GM13977 (cell line): ENCODE measurements at regions not wholly inside any gene's neighbourhood (a gene's known extent, or its start where the extent isn't known, plus 50 kb on each side); places are given as distances from the start of the nearest gene placed in this dataset.

Experiments used
- DNase-seq: peaks from one replicate; pipeline ENCODE4 v3.0.0; 2012; ENCODE audit warnings: low spot score
- in situ Hi-C: fragments of 300-500 bp; cut with MboI; formaldehyde crosslinking; loops from one replicate; pipeline ENCODE4 v1.12.0; 2022; ENCODE audit warnings: low sequenced_read_pairs, low pct_unique_long_range_greater_than_20kb, mixed read lengths, inconsistent platforms; ENCODE audit not compliant: unreplicated experiment
- TF ChIP-seq, protein P1 (sequence below): IDR thresholded peaks from 2 replicates; pipeline ENCODE4 v1.5.1; 2012; ENCODE audit warnings: mild to moderate bottlenecking, control low read depth; ENCODE audit not compliant: insufficient read depth; ENCODE audit errors: extremely low read depth, missing control alignments

- TF ChIP-seq, protein P1, sequence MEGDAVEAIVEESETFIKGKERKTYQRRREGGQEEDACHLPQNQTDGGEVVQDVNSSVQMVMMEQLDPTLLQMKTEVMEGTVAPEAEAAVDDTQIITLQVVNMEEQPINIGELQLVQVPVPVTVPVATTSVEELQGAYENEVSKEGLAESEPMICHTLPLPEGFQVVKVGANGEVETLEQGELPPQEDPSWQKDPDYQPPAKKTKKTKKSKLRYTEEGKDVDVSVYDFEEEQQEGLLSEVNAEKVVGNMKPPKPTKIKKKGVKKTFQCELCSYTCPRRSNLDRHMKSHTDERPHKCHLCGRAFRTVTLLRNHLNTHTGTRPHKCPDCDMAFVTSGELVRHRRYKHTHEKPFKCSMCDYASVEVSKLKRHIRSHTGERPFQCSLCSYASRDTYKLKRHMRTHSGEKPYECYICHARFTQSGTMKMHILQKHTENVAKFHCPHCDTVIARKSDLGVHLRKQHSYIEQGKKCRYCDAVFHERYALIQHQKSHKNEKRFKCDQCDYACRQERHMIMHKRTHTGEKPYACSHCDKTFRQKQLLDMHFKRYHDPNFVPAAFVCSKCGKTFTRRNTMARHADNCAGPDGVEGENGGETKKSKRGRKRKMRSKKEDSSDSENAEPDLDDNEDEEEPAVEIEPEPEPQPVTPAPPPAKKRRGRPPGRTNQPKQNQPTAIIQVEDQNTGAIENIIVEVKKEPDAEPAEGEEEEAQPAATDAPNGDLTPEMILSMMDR: no peak
- no peak for DNase-seq
Observed at GRCh38 chr11:27254744-27255446, 108.1 kb downstream of the CCDC34 start.

DNA sequence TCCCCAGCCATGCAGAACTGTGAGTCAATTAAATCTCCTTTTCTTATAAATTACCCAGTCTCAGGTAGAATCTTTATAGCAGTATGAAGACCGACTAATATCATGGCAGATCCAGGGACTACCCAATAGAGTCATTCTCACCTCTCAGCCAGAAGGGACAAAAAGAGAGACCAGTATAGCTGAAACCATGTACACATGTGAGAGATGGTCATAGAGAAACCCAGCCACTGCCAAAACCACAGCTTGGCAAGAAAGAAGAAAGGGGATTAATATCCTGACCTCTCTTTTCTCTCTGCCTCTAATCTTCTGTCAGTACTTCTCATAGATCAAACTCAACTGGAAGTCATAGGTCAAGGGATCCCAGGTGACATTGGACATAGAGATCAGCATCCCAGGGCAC, 109.8 kb downstream of the CCDC34 start:
- in situ Hi-C loops: no loop called here
- TF ChIP-seq, protein P1: no peak
- DNase-seq: no peak

More at GRCh38 chr11:27254744-27255446, 108.1 kb downstream of the CCDC34 start:
- in situ Hi-C loops: no loop called here

GRCh38 chr11:27250867-27251665, 111.9 kb downstream of the CCDC34 start:
- DNase-seq: no peak
- TF ChIP-seq, protein P1: no peak
- in situ Hi-C loops: no loop called here

DNA sequence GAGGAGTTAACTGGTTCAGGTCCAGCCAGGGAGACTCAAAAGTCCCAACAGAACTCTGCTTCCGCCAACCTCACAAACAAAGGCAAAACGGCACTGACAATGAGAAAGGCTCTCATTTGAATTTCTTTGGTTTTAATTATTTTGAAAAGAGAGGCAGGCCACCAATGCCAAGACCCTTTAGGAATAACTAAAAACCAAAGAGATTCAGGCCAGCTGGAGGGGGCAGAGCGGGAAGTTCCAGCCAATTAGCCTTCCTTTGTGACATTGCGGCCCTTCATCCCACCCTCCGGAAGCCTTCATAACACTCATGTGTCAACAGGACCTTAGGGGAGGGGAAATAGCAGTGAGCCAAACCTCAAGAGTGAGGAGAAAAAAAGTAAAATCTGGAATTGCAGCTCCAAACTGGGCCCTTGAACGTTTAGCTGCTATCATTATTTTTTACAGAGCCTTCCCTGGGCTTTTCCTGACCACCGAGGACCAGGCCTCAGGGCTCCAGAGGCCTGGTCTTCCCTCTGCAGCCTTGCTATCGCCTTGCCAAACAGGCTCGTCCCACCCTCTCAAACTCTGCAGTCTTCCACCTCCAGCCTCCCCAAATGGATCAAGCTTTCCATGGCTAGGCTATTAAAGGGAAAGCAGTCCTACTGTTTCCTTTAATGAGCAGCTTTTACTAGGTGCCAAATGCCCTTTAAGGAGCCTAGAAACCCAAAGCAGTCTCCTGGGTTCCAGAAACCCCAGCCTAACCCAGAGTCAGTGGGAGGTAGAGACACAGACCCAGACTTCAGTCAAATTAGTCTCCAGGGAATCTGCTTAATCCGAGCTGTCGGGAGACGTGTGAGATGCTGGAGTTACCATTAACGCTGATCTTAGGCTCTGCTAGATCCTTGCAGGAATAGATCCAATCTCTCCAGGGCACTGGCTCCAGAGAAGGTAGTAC, 114.2 kb downstream of the CCDC34 start:
- in situ Hi-C loops: no loop called here
- no peak for DNase-seq
- TF ChIP-seq, protein P1: no peak

- TF ChIP-seq, protein P1: no peak
- in situ Hi-C loops: no loop called here
- DNase-seq: no peak
Observed at GRCh38 chr11:27247660-27248059, 115.4 kb downstream of the CCDC34 start.

DNA sequence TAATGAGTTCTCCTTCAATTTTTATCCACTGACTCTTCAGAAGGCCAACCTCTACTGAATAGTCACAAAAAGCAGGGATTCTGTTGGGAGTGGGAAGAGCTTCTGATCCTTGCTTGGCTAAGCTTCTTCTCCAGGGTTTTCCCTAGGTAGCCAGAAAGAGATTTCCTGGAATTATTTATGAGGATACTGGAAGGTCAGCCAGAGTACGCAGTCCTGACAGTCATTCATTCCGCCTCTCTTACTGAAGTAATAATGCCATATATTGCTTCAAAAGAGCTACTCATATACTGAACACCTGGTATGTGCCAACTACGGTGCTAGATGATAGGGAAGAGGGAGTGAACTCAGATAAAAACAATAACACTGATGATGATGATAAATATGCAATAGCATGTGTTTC, 116.1 kb downstream of the CCDC34 start:
- DNase-seq: no peak
- TF ChIP-seq, protein P1: no peak
- in situ Hi-C loops: no loop called here
